Hepatocyte (in vitro differentiated cells): ENCODE measurements at regions not wholly inside any gene's neighbourhood (a gene's known extent, or its start where the extent isn't known, plus 50 kb on each side); places are given as distances from the start of the nearest gene placed in this dataset.

Experiments used
- EZH2 ChIP-seq: fragments of 200-600 bp; sonication (generic); IDR thresholded peaks from 2 replicates; pipeline ENCODE4 v1.6.1; 2016; ENCODE audit warnings: antibody characterized with exemption, mild to moderate bottlenecking, borderline replicate concordance
- EZH2phosphoT487 ChIP-seq: fragments of 200-600 bp; sonication (generic); IDR thresholded peaks from one replicate; pipeline ENCODE4 v1.6.1; 2018; ENCODE audit warnings: antibody characterized with exemption, mild to moderate bottlenecking, low read depth, moderate library complexity; ENCODE audit not compliant: unreplicated experiment, severe bottlenecking
- TF ChIP-seq, protein P1 (sequence below): fragments of 200-600 bp; sonication (generic); IDR thresholded peaks from 2 replicates; pipeline ENCODE4 v1.5.1; 2016; ENCODE audit warnings: antibody characterized with exemption, mild to moderate bottlenecking; ENCODE audit not compliant: poor library complexity

DNA sequence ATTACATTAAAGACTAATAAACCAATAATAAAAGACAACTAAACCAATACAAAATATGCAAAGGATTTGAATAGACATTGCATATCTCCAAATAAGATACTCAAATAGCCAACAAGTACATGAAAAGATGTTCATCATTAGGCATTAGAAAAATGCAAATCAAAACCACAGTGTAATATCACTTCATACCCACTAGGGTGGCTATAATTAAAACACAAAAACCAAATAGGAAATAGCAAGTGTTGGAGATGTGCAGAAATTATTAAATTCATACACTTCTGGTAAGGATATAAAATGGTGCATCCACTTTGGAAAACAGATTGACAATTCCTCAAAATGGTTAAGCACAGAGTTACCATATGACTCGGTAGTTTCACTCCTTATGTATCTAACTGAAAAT lies 860.8 kb upstream of the DIAPH2 start:
- TF ChIP-seq, protein P1, sequence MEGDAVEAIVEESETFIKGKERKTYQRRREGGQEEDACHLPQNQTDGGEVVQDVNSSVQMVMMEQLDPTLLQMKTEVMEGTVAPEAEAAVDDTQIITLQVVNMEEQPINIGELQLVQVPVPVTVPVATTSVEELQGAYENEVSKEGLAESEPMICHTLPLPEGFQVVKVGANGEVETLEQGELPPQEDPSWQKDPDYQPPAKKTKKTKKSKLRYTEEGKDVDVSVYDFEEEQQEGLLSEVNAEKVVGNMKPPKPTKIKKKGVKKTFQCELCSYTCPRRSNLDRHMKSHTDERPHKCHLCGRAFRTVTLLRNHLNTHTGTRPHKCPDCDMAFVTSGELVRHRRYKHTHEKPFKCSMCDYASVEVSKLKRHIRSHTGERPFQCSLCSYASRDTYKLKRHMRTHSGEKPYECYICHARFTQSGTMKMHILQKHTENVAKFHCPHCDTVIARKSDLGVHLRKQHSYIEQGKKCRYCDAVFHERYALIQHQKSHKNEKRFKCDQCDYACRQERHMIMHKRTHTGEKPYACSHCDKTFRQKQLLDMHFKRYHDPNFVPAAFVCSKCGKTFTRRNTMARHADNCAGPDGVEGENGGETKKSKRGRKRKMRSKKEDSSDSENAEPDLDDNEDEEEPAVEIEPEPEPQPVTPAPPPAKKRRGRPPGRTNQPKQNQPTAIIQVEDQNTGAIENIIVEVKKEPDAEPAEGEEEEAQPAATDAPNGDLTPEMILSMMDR, result no peak
- TF ChIP-seq EZH2phosphoT487 (no peak), EZH2 (no peak)
